Tibial nerve (tissue), 4 donors: ENCODE measurements at regions not wholly inside any gene's neighbourhood (a gene's known extent, or its start where the extent isn't known, plus 50 kb on each side); places are given as distances from the start of the nearest gene placed in this dataset.

ENCODE experiments used
- EP300 ChIP-seq, 2 donors: sonication (generic); formaldehyde crosslinking; IDR thresholded peaks; one replicate each; pipeline ENCODE4 v1.6.1; 2017; ENCODE audit warnings: antibody characterized with exemption in 2 of 2, mild to moderate bottlenecking in 1 of 2
- POLR2A ChIP-seq, 2 donors: fragments of 450-650 bp; IDR thresholded peaks; one replicate each; pipeline ENCODE4 v1.6.1; 2017; ENCODE audit warnings: antibody characterized with exemption in 2 of 2, mild to moderate bottlenecking in 2 of 2, moderate library complexity in 2 of 2
- TF ChIP-seq, protein P1 (sequence below), 5 experiments: fragments of 200-600 bp in 3 of 5; fragments of 450-650 bp in 2 of 5; sonication (generic) in 3 of 5; IDR thresholded peaks; one replicate each; pipeline ENCODE4 v1.5.1; 2016 to 2019; ENCODE audit warnings: antibody characterized with exemption in 5 of 5, mild to moderate bottlenecking in 3 of 5, moderate library complexity in 2 of 5

GRCh38 chr14:29444216-29444615 lies 483.4 kb downstream of the PRKD1 start:
- TF ChIP-seq POLR2A (IDR thresholded peaks at IDR 0.05): no peak
- TF ChIP-seq, protein P1, sequence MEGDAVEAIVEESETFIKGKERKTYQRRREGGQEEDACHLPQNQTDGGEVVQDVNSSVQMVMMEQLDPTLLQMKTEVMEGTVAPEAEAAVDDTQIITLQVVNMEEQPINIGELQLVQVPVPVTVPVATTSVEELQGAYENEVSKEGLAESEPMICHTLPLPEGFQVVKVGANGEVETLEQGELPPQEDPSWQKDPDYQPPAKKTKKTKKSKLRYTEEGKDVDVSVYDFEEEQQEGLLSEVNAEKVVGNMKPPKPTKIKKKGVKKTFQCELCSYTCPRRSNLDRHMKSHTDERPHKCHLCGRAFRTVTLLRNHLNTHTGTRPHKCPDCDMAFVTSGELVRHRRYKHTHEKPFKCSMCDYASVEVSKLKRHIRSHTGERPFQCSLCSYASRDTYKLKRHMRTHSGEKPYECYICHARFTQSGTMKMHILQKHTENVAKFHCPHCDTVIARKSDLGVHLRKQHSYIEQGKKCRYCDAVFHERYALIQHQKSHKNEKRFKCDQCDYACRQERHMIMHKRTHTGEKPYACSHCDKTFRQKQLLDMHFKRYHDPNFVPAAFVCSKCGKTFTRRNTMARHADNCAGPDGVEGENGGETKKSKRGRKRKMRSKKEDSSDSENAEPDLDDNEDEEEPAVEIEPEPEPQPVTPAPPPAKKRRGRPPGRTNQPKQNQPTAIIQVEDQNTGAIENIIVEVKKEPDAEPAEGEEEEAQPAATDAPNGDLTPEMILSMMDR (IDR thresholded peaks at IDR 0.05): no peak
- no peak for TF ChIP-seq EP300 (IDR thresholded peaks at IDR 0.05)
